Neuronal stem cell (in vitro differentiated cells): ENCODE measurements at regions not wholly inside any gene's neighbourhood (a gene's known extent, or its start where the extent isn't known, plus 50 kb on each side); places are given as distances from the start of the nearest gene placed in this dataset.

Experiments
- DNase-seq: peaks from one replicate; pipeline ENCODE4 v3.0.0-alpha.2; 2013; ENCODE audit warnings: low spot score
- H2AFZ ChIP-seq: one replicate; pipeline ENCODE4 v1.6.1; 2013; ENCODE audit warnings: mild to moderate bottlenecking, low read length, inconsistent platforms
- H2AK5ac ChIP-seq: 2 replicates; pipeline ENCODE4 v1.6.1; 2013; ENCODE audit warnings: low read depth, mild to moderate bottlenecking, inconsistent platforms, low read length, moderate library complexity, mixed read lengths
- H2BK120ac ChIP-seq: 2 replicates; pipeline ENCODE4 v1.6.1; 2013; ENCODE audit warnings: low read depth, mild to moderate bottlenecking, inconsistent platforms, low read length, moderate library complexity, mixed read lengths
- H2BK12ac ChIP-seq: one replicate; pipeline ENCODE4 v1.6.1; 2013; ENCODE audit warnings: low read length, inconsistent platforms
- H2BK15ac ChIP-seq: 2 replicates; pipeline ENCODE4 v1.6.1; 2013; ENCODE audit warnings: mild to moderate bottlenecking, low read length, inconsistent platforms, mixed read lengths
- H2BK5ac ChIP-seq: one replicate; pipeline ENCODE4 v1.6.1; 2013; ENCODE audit warnings: inconsistent platforms, mild to moderate bottlenecking, low read length, moderate library complexity
- H3K14ac ChIP-seq: one replicate; pipeline ENCODE4 v1.6.1; 2013; ENCODE audit warnings: low read length, inconsistent platforms
- H3K18ac ChIP-seq: 2 replicates; pipeline ENCODE4 v1.6.1; 2013; ENCODE audit warnings: low read length, inconsistent platforms
- H3K23ac ChIP-seq: 2 replicates; pipeline ENCODE4 v1.6.1; 2013; ENCODE audit warnings: low read depth, mild to moderate bottlenecking, mixed read lengths, low read length, inconsistent platforms; ENCODE audit not compliant: poor library complexity
- H3K27ac ChIP-seq: replicated peaks from 3 replicates; pipeline ENCODE4 v1.5.1; 2013; ENCODE audit warnings: low read length, inconsistent platforms
- H3K27me3 ChIP-seq, 3 experiments: 2 replicates each; pipeline ENCODE4 v1.6.1; 2013; ENCODE audit warnings: low read length in 3 of 3, mild to moderate bottlenecking in 2 of 3, inconsistent platforms in 1 of 3, low read depth in 1 of 3, mixed read lengths in 1 of 3, moderate library complexity in 1 of 3; ENCODE audit not compliant: control insufficient read depth in 3 of 3, insufficient read depth in 3 of 3
- H3K36me3 ChIP-seq, 2 donors: replicated peaks in 1 of 2; 2 replicates each; pipeline ENCODE4 v1.6.1; 2013; ENCODE audit warnings: low read length in 2 of 2; ENCODE audit not compliant: control insufficient read depth in 2 of 2, insufficient read depth in 2 of 2
- H3K4ac ChIP-seq: 2 replicates; pipeline ENCODE4 v1.6.1; 2013; ENCODE audit warnings: inconsistent platforms, mild to moderate bottlenecking, low read length, moderate library complexity
- H3K4me1 ChIP-seq, 2 donors: 1 replicate in 1 of 2; 2 replicates in 1 of 2; pipeline ENCODE4 v1.6.1; 2013; ENCODE audit warnings: low read length in 2 of 2, low read depth in 1 of 2; ENCODE audit not compliant: control insufficient read depth in 2 of 2, insufficient read depth in 1 of 2
- H3K4me2 ChIP-seq: one replicate; pipeline ENCODE4 v1.6.1; 2013; ENCODE audit warnings: mild to moderate bottlenecking, low read length, inconsistent platforms; ENCODE audit not compliant: insufficient read depth, poor library complexity, severe bottlenecking
- H3K4me3 ChIP-seq, 2 donors: 2 replicates each; pipeline ENCODE4 v1.5.1; 2013; ENCODE audit warnings: low read length in 2 of 2, mild to moderate bottlenecking in 2 of 2, inconsistent platforms in 1 of 2, moderate library complexity in 1 of 2
- H3K79me1 ChIP-seq: one replicate; pipeline ENCODE4 v1.6.1; 2013; ENCODE audit warnings: low read depth, mild to moderate bottlenecking, inconsistent platforms, low read length, moderate library complexity
- H3K9ac ChIP-seq: one replicate; pipeline ENCODE4 v1.6.1; 2013; ENCODE audit warnings: mild to moderate bottlenecking, low read depth, low read length, inconsistent platforms; ENCODE audit not compliant: poor library complexity
- H3K9me3 ChIP-seq, 2 donors: replicated peaks in 1 of 2; 2 replicates each; pipeline versions ENCODE3 to v1.6.1; 2013; ENCODE audit warnings: low read length in 2 of 2, mild to moderate bottlenecking in 2 of 2, inconsistent platforms in 1 of 2, low read depth in 1 of 2, mixed read lengths in 1 of 2, moderate library complexity in 1 of 2; ENCODE audit not compliant: control insufficient read depth in 2 of 2, insufficient read depth in 1 of 2
- H4K8ac ChIP-seq: one replicate; pipeline ENCODE4 v1.6.1; 2013; ENCODE audit warnings: low read depth, mild to moderate bottlenecking, inconsistent platforms, low read length, moderate library complexity
- H4K91ac ChIP-seq: one replicate; pipeline ENCODE4 v1.6.1; 2013; ENCODE audit warnings: low read length, low read depth, mild to moderate bottlenecking, inconsistent platforms; ENCODE audit not compliant: poor library complexity
- WGBS, 2 donors: extraction: QIAGEN DNeasy Blood & Tissue Kit; methylation state at CpG; one replicate each; pipeline ENCODE4 v1.1.7; 2013; ENCODE audit warnings: missing lambda C conversion rate in 2 of 2, mixed read lengths in 1 of 2; ENCODE audit not compliant: insufficient read length in 2 of 2, insufficient replicate concordance in 1 of 2; ENCODE audit errors: extremely low coverage in 2 of 2; 5-methylcytosine and 5-hydroxymethylcytosine counted together

- WGBS, 2 donors: no CpG with 5 or more reads among the region's 3 CpGs
Observed at GRCh38 chr2:181224866-181225265, 232.3 kb upstream of the ITGA4 start.

GRCh38 chr2:181228661-181229060, 228.5 kb upstream of the ITGA4 start:
- H2BK12ac ChIP-seq: no peak overlapping the region
- no CpG with 5 or more reads among the region's 1 CpG for WGBS, 2 donors

More at GRCh38 chr2:181224866-181225265, 232.3 kb upstream of the ITGA4 start:
- H3K27me3 ChIP-seq: no peaks in the 10 kb centered on the region
- no peak overlapping the region for H3K9ac ChIP-seq
- no peak overlapping the region for H2AK5ac ChIP-seq
- H3K23ac ChIP-seq: no peak overlapping the region
- H4K91ac ChIP-seq: no peak overlapping the region
- H3K36me3 ChIP-seq: no peaks in the 10 kb centered on the region
- H4K8ac ChIP-seq: no peak overlapping the region
- no peak overlapping the region for H3K4me3 ChIP-seq
- no peak overlapping the region for H2BK5ac ChIP-seq
- DNase-seq: no peak
- no peaks in the 10 kb centered on the region for H3K79me1 ChIP-seq
- H3K4ac ChIP-seq: no peak overlapping the region
- no peak overlapping the region for H3K4me2 ChIP-seq
- no peak overlapping the region for H2BK15ac ChIP-seq
- H3K4me1 ChIP-seq: no peaks in the 10 kb centered on the region
- no peak overlapping the region for H3K18ac ChIP-seq
- H2BK12ac ChIP-seq: no peak overlapping the region
- H2BK120ac ChIP-seq: no peak overlapping the region
- no peak overlapping the region for H3K27ac ChIP-seq
- H3K14ac ChIP-seq: no peak overlapping the region
- H2AFZ ChIP-seq: no peak overlapping the region
- H3K9me3 ChIP-seq: no peaks in the 10 kb centered on the region

GRCh38 chr2:181231151-181231550, 226.0 kb upstream of the ITGA4 start:
- Histone ChIP-seq H3K4me2 (no peak overlapping the region), H3K4me3 (no peak overlapping the region), H3K27me3 (no peaks in the 10 kb centered on the region), H3K18ac (no peak overlapping the region), H3K23ac (no peak overlapping the region), H2BK120ac (no peak overlapping the region), H3K36me3 (no peaks in the 10 kb centered on the region), H4K8ac (no peak overlapping the region), H2AK5ac (no peak overlapping the region), H3K27ac (no peak overlapping the region), H3K79me1 (no peaks in the 10 kb centered on the region), H3K4me1 (no peaks in the 10 kb centered on the region), H3K4ac (no peak overlapping the region), H4K91ac (no peak overlapping the region), H3K9me3 (no peaks in the 10 kb centered on the region), H3K9ac (no peak overlapping the region), H2BK12ac (no peak overlapping the region), H2BK15ac (no peak overlapping the region), H2AFZ (no peak overlapping the region), H3K14ac (no peak overlapping the region), H2BK5ac (no peak overlapping the region)
- DNase-seq: no peak
- WGBS, 2 donors: no CpG with 5 or more reads among the region's 1 CpG

More at GRCh38 chr2:181228661-181229060, 228.5 kb upstream of the ITGA4 start:
- no peak overlapping the region for H2AFZ ChIP-seq
- H3K4me3 ChIP-seq: no peak overlapping the region
- no peaks in the 10 kb centered on the region for H3K4me1 ChIP-seq
- H3K79me1 ChIP-seq: no peaks in the 10 kb centered on the region
- H3K23ac ChIP-seq: no peak overlapping the region
- H3K27ac ChIP-seq: no peak overlapping the region
- no peaks in the 10 kb centered on the region for H3K27me3 ChIP-seq
- no peaks in the 10 kb centered on the region for H3K9me3 ChIP-seq
- no peak overlapping the region for H3K4me2 ChIP-seq
- H4K8ac ChIP-seq: no peak overlapping the region
- H3K9ac ChIP-seq: no peak overlapping the region
- H3K4ac ChIP-seq: no peak overlapping the region
- no peak for DNase-seq
- H4K91ac ChIP-seq: no peak overlapping the region
- H3K36me3 ChIP-seq: no peaks in the 10 kb centered on the region
- no peak overlapping the region for H2BK120ac ChIP-seq
- H2AK5ac ChIP-seq: no peak overlapping the region
- H3K14ac ChIP-seq: no peak overlapping the region
- no peak overlapping the region for H3K18ac ChIP-seq
- no peak overlapping the region for H2BK15ac ChIP-seq
- H2BK5ac ChIP-seq: no peak overlapping the region

- Histone ChIP-seq H3K23ac (no peak overlapping the region), H2BK12ac (no peak overlapping the region), H3K79me1 (no peaks in the 10 kb centered on the region), H3K18ac (no peak overlapping the region), H3K4me1 (no peaks in the 10 kb centered on the region), H3K14ac (no peak overlapping the region), H2AFZ (no peak overlapping the region), H3K9me3 (no peaks in the 10 kb centered on the region), H2AK5ac (no peak overlapping the region), H3K9ac (no peak overlapping the region), H2BK5ac (no peak overlapping the region), H4K91ac (no peak overlapping the region), H2BK120ac (no peak overlapping the region), H2BK15ac (no peak overlapping the region), H3K4me3 (no peak overlapping the region), H3K27me3 (no peaks in the 10 kb centered on the region), H3K4me2 (no peak overlapping the region), H3K36me3 (no peaks in the 10 kb centered on the region), H3K27ac (no peak overlapping the region), H3K4ac (no peak overlapping the region), H4K8ac (no peak overlapping the region)
- WGBS, 2 donors: no CpG with 5 or more reads among the region's 2 CpGs
- DNase-seq: no peak
Observed at GRCh38 chr2:181231886-181232621, 225.1 kb upstream of the ITGA4 start.
